HG03045 (cell line): ENCODE measurements at regions not wholly inside any gene's neighbourhood (a gene's known extent, or its start where the extent isn't known, plus 50 kb on each side); places are given as distances from the start of the nearest gene placed in this dataset.
"Not testable (repeated sequence)": the region's sequence is repeated elsewhere in the genome, so short reads cannot be mapped to it uniquely, and the experiment has no call there.

Experiments used
- ATAC-seq: cut with Tn5 transposase; IDR thresholded peaks from one replicate; pipeline ENCODE4 v1.9.1; 2021; ENCODE audit warnings: mild to moderate bottlenecking, moderate library complexity; ENCODE audit not compliant: unreplicated experiment

DNA sequence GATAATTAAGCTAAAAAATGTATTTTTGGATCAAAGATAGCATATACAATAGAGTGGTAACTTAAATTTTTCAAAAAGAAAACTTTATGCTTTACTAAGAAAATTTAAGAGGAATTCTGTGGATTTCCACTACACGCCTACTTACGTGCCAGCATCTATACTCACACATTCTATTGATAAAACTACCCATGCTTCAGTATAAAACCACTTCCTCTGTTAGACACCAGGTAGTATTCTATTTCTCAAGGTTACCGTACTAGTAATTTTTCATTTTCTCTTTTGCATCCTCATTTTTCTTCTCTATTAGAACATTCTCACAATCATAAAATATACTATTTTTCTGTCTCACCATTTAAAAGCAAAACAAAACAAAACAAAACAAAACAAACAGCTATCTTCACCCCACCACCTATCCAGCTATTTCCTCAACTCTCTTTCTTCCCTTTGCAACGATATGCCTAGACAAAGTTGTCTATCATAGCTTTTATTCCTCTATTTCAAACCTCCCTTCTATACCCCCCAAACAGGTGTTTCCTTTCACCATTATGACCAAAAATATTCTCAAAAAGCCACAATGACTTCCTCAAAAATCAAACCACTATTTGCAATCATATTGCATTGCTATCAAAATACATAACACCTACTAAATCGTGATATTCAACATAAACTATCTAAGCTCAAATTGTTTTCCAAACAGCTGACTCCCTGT is 1652.0 kb downstream of the MRPL39 start:
- ATAC-seq = no peak

DNA sequence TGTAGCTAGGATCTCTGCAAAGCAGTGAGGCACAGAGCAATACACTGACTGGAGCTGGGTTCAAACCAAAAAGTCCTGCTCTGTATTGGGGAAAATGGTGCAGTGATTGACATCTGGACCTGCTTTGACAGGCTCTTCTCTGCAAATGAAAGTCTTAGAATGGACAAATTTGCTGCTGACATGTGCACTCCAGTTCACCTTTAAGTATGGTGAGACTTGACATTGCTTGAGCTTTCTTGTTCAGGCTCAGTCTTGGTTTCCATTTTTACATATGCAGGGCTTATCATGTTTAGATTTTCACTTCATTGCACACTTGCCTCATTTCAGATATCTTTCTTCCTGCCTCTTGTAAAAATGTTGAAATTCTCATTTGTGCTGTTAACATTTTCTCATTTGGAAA is 1655.0 kb downstream of the MRPL39 start:
- ATAC-seq = no peak

GRCh38 chr21:23951251-23951650 is 1656.0 kb downstream of the MRPL39 start:
- no peak for ATAC-seq

DNA sequence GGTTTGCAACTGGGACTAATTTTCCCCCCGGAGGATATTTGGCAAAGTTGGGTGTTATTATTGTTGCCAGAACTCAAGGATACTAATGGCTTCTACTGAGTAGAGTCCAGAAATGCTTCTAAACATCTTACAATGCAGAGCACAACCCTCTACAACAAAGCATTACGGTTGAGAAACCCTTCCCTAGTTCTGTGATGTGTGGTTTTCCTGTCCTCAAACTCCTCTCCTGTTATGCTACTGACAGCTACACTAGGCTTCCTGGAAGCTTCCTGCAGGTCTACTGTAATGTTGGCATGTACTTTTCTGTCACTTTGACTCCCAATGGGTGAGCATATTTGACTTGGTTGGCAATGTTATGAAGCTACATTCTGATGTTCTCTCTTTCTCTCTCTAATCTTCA is 1656.9 kb downstream of the MRPL39 start:
- no peak for ATAC-seq

GRCh38 chr21:23949493-23949892 is 1657.8 kb downstream of the MRPL39 start:
- ATAC-seq = no peak

DNA sequence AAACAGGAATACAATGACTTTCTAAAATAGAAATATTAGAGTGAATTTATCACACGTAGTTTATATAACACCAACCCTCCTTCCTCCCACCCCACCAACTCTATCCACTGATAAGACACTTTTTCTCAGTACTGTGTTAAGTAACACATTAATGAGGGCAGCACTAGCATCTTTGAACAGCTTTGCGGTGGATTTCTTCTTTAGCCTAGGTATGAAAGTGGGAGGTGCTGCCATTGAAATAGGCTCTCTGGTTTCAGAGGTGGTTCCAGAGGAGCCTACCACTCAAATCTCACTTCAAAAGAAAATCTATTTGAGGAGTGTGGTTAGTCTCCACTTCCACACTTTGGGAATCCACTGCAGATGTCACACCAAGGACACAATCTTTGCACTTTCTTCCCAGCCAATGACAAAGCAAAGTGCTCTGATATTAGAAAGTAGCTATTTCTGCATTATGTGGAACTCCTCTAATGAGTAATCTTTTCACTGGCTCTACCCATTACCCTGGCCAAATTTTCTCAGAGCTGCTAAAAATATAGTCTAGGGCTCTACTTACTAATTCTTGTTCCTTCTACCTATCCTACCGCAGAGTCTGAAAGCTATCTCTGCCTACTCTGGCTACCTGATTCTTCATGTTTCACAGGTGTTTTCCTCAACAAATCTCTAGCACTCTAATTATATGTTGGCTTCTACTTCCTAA is 1667.8 kb downstream of the MRPL39 start:
- ATAC-seq = no peak

DNA sequence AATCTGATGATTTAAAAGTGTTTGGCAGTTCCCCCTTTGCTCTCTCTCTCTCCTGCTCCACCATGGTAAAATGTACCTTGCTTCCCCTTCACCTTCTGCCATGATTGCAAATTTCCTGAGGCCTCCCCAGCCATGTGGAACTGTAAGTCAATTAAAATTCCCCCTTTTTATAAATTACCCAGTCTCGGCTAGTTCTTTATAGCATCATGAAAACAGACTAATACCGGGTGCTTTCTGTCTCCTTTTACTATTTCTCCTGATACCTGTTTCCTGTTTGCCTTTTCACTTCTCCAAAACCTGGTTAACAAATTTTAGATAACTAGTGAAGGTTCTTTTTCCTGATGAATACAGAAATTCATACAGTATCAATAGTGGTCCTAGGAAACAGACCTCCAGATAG is 1670.3 kb downstream of the MRPL39 start:
- ATAC-seq = no peak

- ATAC-seq = no peak
Observed at GRCh38 chr21:23936224-23936623, 1671.1 kb downstream of the MRPL39 start.

- no peak for ATAC-seq
Observed at GRCh38 chr21:23930565-23930964, 1676.7 kb downstream of the MRPL39 start.

- ATAC-seq = not testable (repeated sequence)
Observed at GRCh38 chr21:23926430-23926829, 1680.9 kb downstream of the MRPL39 start.

DNA sequence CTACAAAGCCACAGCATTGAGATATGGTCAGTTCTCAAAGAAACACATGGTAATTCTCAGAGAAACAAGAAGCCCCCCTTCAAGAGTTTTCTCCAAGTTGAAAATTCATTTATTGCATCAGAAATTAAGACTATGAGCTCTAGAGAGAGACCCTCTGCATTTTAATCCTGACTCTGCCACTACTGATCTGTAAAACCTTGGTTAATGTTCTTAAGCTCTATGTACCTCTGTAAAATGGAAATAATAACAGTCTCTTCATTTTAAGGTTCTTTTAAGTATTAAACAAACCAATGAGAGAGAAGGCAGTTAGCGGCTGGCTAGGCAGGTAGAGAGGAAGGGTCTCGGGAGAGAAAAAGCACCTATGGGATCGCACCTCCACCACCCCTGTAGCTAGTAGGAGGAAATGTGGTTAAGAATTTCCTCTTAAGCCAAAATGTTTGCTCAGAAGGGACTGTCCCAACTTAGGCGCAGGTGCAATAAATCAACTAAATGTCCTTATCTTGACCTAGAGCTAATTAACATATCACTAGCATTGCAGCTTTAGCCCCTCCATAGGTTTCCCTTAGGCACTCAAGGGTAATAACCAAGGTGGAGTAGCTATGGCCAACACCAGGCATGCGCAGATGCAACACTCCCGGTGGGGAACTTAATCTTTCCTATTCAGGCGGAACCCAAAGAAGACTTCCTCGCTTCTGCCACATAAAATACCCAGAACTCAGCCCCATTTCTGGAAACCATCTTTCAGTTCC is 1685.4 kb downstream of the MRPL39 start:
- ATAC-seq = no peak

DNA sequence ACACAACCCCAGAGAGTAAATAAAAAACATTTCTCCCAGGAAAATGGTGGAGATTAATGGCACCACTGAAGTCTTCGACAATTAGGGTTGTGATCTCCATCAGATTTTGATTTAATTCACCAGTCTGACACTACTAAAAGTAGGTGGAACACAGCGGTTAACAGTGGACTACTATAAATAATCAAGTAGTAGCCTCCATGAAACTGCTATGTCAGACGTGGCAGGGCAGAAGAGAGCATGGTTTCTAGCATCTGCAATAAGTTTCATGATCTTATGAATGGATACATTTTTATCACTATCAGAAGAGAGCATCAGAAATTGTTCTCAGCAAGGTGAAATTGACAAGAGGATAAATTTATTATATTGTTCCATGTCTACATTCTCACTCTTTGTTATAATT is 1706.6 kb downstream of the MRPL39 start:
- ATAC-seq = no peak

- no peak for ATAC-seq
Observed at GRCh38 chr21:23899561-23899960, 1707.7 kb downstream of the MRPL39 start.

DNA sequence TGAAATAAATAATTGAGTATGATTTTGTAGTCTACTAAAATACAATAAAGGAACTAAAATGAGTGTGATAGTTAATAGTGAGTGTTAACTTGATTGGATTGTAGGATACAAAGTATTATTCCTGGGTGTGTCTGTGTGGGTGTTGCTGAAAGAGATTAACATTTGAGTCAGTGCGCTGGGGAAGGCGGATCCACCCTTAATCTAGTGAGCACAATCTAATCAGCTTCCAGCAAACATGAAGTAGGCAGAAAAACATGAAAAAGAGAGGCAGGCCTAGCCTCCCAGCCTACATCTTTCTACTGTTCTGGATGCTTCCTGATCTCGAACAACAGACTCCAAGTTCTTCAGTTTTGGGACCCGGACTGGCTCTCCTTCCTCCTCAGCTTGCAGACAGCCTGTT is 1716.6 kb downstream of the MRPL39 start:
- ATAC-seq = no peak

GRCh38 chr21:23887725-23888306 is 1719.5 kb downstream of the MRPL39 start:
- no peak for ATAC-seq

DNA sequence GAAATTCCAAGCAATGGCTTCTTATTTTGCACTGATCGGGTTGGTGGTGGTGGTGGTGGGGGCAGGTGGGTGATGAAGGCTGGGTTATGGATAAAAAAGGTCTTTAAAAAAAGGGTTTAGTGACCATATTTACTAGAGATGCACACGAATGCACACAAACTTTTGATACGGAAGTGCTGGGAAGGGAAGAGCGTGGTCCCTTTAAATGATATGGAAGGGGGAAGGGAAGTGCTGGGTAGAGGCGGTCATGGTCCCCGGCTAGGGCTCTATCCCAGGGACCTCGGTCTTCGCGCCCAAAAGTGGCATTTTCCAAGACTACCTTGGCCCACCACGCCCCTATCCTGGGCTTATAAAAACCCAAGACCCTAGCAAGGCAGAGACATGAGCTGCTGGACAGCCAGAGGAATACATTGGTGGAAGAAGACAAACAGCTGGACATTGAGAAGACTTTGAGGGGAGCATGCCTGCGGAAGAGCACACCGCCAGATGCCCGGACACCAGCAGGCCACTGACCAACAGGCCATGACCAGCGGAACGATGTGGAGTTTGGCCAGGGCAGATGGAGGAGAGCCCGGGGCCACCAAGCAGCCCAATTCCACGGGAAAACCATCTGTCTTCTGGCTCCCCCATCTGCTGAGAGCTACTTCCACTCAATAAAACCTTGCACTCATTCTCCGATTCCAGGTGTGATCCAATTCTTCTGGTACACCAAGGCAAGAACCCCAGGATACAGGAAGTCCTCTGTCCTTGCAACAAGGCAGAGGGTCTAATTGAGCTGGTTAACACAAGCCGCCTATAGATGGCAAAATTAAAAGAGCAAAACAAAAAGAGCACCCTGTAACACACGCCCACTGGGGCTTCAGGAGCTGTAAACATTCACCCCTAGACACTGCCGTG is 1720.2 kb downstream of the MRPL39 start:
- no peak for ATAC-seq

GRCh38 chr21:23881783-23882182 is 1725.5 kb downstream of the MRPL39 start:
- ATAC-seq = no peak

- no peak for ATAC-seq
Observed at GRCh38 chr21:23876925-23877558, 1730.2 kb downstream of the MRPL39 start.

- no peak for ATAC-seq
Observed at GRCh38 chr21:23874271-23874670, 1733.0 kb downstream of the MRPL39 start.

- ATAC-seq = no peak
Observed at GRCh38 chr21:23861911-23862504, 1745.3 kb downstream of the MRPL39 start.
